Thyroid gland (tissue), 4 donors: ENCODE measurements at regions not wholly inside any gene's neighbourhood (a gene's known extent, or its start where the extent isn't known, plus 50 kb on each side); places are given as distances from the start of the nearest gene placed in this dataset.

Experiments used
- DNase-seq, 2 donors: peaks; one replicate each; pipeline ENCODE4 v3.0.0-alpha.2; 2019
- H3K27ac ChIP-seq, 3 donors: fragments of 200-600 bp; sonication (generic); 1 replicate in 2 of 3; 2 replicates in 1 of 3; pipeline ENCODE4 v1.5.1; 2016 to 2019; ENCODE audit warnings: mild to moderate bottlenecking in 1 of 3, moderate library complexity in 1 of 3
- H3K27me3 ChIP-seq: fragments of 200-600 bp; sonication (generic); one replicate; pipeline ENCODE4 v1.5.1; 2019
- H3K36me3 ChIP-seq, 2 donors: fragments of 200-600 bp; sonication (generic); one replicate each; pipeline ENCODE4 v1.5.1; 2016 to 2019
- H3K4me1 ChIP-seq, 2 donors: fragments of 200-600 bp; sonication (generic); one replicate each; pipeline ENCODE4 v1.5.1; 2017 to 2019
- H3K4me3 ChIP-seq, 3 donors: fragments of 200-600 bp; sonication (generic); replicated peaks in 1 of 3; 1 replicate in 2 of 3; 2 replicates in 1 of 3; pipeline ENCODE4 v1.5.1; 2016; ENCODE audit warnings: mild to moderate bottlenecking in 1 of 3
- H3K9me3 ChIP-seq: fragments of 200-600 bp; sonication (generic); one replicate; pipeline ENCODE4 v1.5.1; 2017
- CTCF ChIP-seq, 6 experiments: fragments of 200-600 bp in 3 of 6; fragments of 450-650 bp in 3 of 6; sonication (generic) in 3 of 6; IDR thresholded peaks; one replicate each; pipeline ENCODE4 v1.5.1; 2016 to 2019; ENCODE audit warnings: antibody characterized with exemption in 6 of 6, mild to moderate bottlenecking in 2 of 6, inconsistent platforms in 1 of 6, moderate library complexity in 1 of 6
- POLR2A ChIP-seq, 2 donors: fragments of 450-650 bp; IDR thresholded peaks; one replicate each; pipeline ENCODE4 v1.6.1; 2017; ENCODE audit warnings: antibody characterized with exemption in 2 of 2, mild to moderate bottlenecking in 2 of 2, moderate library complexity in 1 of 2
- WGBS, 2 donors: methylation state at CpG; one replicate each; pipeline ENCODE4 v1.1.5; 2017; 5-methylcytosine and 5-hydroxymethylcytosine counted together
- intact Hi-C: fragments of 100-400 bp; cut with DNase I; formaldehyde crosslinking; loops from one replicate; pipeline ENCODE4 v1.15.1; 2023

GRCh38 chr6:97411610-97412009, 128.6 kb upstream of the MMS22L start:
- no peak for DNase-seq
- intact Hi-C loops, result no loop called here
- TF ChIP-seq POLR2A (IDR thresholded peaks at IDR 0.05), result no peak
- no peak for TF ChIP-seq CTCF (IDR thresholded peaks at IDR 0.05)
- no peaks in the 10 kb centered on the region for H3K9me3 ChIP-seq
- H3K4me1 ChIP-seq, result no peaks in the 10 kb centered on the region
- no peaks in the 10 kb centered on the region for H3K27me3 ChIP-seq
- no peak overlapping the region for H3K27ac ChIP-seq
- no peaks in the 10 kb centered on the region for H3K36me3 ChIP-seq
- WGBS, 2 donors, result 30 to 40% methylated on average over 2 of the region's 2 CpGs
- no peak overlapping the region for H3K4me3 ChIP-seq

- Histone ChIP-seq H3K27me3 (no peaks in the 10 kb centered on the region), H3K36me3 (no peaks in the 10 kb centered on the region), H3K4me1 (no peaks in the 10 kb centered on the region), H3K27ac (no peak overlapping the region), H3K9me3 (no peaks in the 10 kb centered on the region), H3K4me3 (no peak overlapping the region)
- TF ChIP-seq POLR2A (IDR thresholded peaks at IDR 0.05), result no peak
- no peak for TF ChIP-seq CTCF (IDR thresholded peaks at IDR 0.05)
- 43 to 46% methylated on average over 1 of the region's 1 CpG for WGBS, 2 donors
- no peak for DNase-seq
- intact Hi-C loops, result no loop called here
These were observed 129.5 kb upstream of the MMS22L start for GRCh38 chr6:97412511-97412910.

- no peak for DNase-seq
- 33 to 64% methylated on average over 1 of the region's 1 CpG for WGBS, 2 donors
- intact Hi-C loops, result no loop called here
These were observed 139.2 kb upstream of the MMS22L start for GRCh38 chr6:97422171-97422570.

GRCh38 chr6:97423190-97423589, 140.2 kb upstream of the MMS22L start:
- Histone ChIP-seq H3K27me3 (no peaks in the 10 kb centered on the region), H3K4me3 (no peak overlapping the region), H3K36me3 (no peaks in the 10 kb centered on the region), H3K4me1 (no peaks in the 10 kb centered on the region), H3K9me3 (no peaks in the 10 kb centered on the region), H3K27ac (no peak overlapping the region)
- intact Hi-C loops, result no loop called here
- DNase-seq, result no peak
- no peak for TF ChIP-seq CTCF (IDR thresholded peaks at IDR 0.05)
- TF ChIP-seq POLR2A (IDR thresholded peaks at IDR 0.05), result no peak

More at GRCh38 chr6:97422171-97422570, 139.2 kb upstream of the MMS22L start:
- TF ChIP-seq CTCF (IDR thresholded peaks at IDR 0.05) (no peak), POLR2A (IDR thresholded peaks at IDR 0.05) (no peak)
- Histone ChIP-seq H3K4me3 (no peak overlapping the region), H3K27ac (no peak overlapping the region), H3K4me1 (no peaks in the 10 kb centered on the region), H3K9me3 (no peaks in the 10 kb centered on the region), H3K36me3 (no peaks in the 10 kb centered on the region), H3K27me3 (no peaks in the 10 kb centered on the region)

GRCh38 chr6:97427648-97428047, 144.6 kb upstream of the MMS22L start:
- Histone ChIP-seq H3K4me3 (no peak overlapping the region), H3K36me3 (no peaks in the 10 kb centered on the region), H3K27ac (no peak overlapping the region), H3K4me1 (no peaks in the 10 kb centered on the region), H3K9me3 (no peaks in the 10 kb centered on the region), H3K27me3 (no peaks in the 10 kb centered on the region)
- DNase-seq, result no peak
- intact Hi-C loops, result no loop called here
- no peak for TF ChIP-seq POLR2A (IDR thresholded peaks at IDR 0.05)

- Histone ChIP-seq H3K27ac (no peak overlapping the region), H3K36me3 (no peaks in the 10 kb centered on the region), H3K4me1 (no peaks in the 10 kb centered on the region), H3K27me3 (no peaks in the 10 kb centered on the region), H3K4me3 (no peak overlapping the region), H3K9me3 (no peaks in the 10 kb centered on the region)
- intact Hi-C loops, result no loop called here
- 21 to 23% methylated on average over 3 of the region's 3 CpGs for WGBS, 2 donors
- TF ChIP-seq POLR2A (IDR thresholded peaks at IDR 0.05), result no peak
- peak in 3 of 6 experiments; percentile 36 to 62 (median 43) for TF ChIP-seq CTCF (IDR thresholded peaks at IDR 0.05)
- no peak for DNase-seq
These were observed 154.1 kb upstream of the MMS22L start for GRCh38 chr6:97437087-97437486.
